GM12891 (cell line): ENCODE measurements at regions not wholly inside any gene's neighbourhood (a gene's known extent, or its start where the extent isn't known, plus 50 kb on each side); places are given as distances from the start of the nearest gene placed in this dataset.

ENCODE experiments used
- PAX5 ChIP-seq: IDR thresholded peaks from 2 replicates; pipeline ENCODE4 v1.6.1; 2011; ENCODE audit warnings: low read length, moderate library complexity, mild to moderate bottlenecking; ENCODE audit not compliant: insufficient read depth, severe bottlenecking
- POLR2A ChIP-seq: IDR thresholded peaks from 2 replicates; pipeline ENCODE4 v1.6.1; 2011; ENCODE audit warnings: low read depth, low read length, control low read depth
- POLR2AphosphoS5 ChIP-seq: IDR thresholded peaks from 2 replicates; pipeline ENCODE4 v1.6.1; 2011; ENCODE audit warnings: low read depth, low read length, control low read depth
- POU2F2 ChIP-seq: IDR thresholded peaks from 2 replicates; pipeline ENCODE4 v1.6.1; 2011; ENCODE audit warnings: low read depth, mild to moderate bottlenecking, control low read depth, low read length, moderate library complexity
- SPI1 ChIP-seq: IDR thresholded peaks from 2 replicates; pipeline ENCODE4 v1.6.1; 2011; ENCODE audit warnings: low read depth, low read length, control low read depth
- TAF1 ChIP-seq: IDR thresholded peaks from 2 replicates; pipeline ENCODE4 v1.6.1; 2011; ENCODE audit warnings: low read depth, low read length, control low read depth

DNA sequence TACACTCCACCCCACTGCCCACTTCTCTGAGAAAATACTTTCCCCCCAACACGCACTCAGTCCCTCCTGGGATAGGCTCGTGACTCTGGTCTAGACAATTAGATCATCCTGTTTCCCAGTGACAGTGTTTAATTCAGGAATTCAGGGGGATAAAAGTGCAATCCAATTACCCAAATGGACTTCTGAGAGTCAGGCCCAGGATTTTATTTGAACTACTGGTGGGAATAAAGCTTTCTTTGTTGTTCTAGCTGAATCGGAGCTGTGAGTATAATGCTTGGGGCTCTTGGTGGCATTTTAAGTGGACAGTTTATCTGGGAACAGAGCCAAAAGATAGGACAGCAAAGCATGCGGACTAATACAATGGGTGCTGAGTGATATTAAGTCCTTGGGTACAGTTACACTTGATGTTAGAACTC is 683.3 kb downstream of the MAT2B start:
- TF ChIP-seq POLR2AphosphoS5 (no peak), POLR2A (no peak), TAF1 (no peak), SPI1 (no peak), POU2F2 (no peak), PAX5 (no peak)
